ENCODE measurements at regions not wholly inside any gene's neighbourhood (a gene's known extent, or its start where the extent isn't known, plus 50 kb on each side); places are given as distances from the start of the nearest gene placed in this dataset.

GRCh38 chr9:81174023-81174422, 515.3 kb downstream of the TLE1 start:
- DNase-seq: no peak

- DNase-seq: no peak
Observed at GRCh38 chr9:81171689-81172088, 517.7 kb downstream of the TLE1 start.

GRCh38 chr9:81162361-81162760, 527.0 kb downstream of the TLE1 start:
- DNase-seq: no peak

- no peak for DNase-seq
Observed at GRCh38 chr9:81156381-81156780, 533.0 kb downstream of the TLE1 start.

GRCh38 chr9:81150016-81150625, 539.2 kb downstream of the TLE1 start:
- DNase-seq: no peak

- DNase-seq: no peak
Observed at GRCh38 chr9:81146684-81147337, 542.5 kb downstream of the TLE1 start.

- DNase-seq: no peak
Observed at GRCh38 chr9:81146241-81146640, 543.1 kb downstream of the TLE1 start.

- DNase-seq: no peak
Observed at GRCh38 chr9:81145331-81145963, 543.9 kb downstream of the TLE1 start.

GRCh38 chr9:81141961-81142360, 547.4 kb downstream of the TLE1 start:
- DNase-seq: no peak

- DNase-seq: no peak
Observed at GRCh38 chr9:81137976-81138568, 551.3 kb downstream of the TLE1 start.

GRCh38 chr9:81132796-81133195, 556.6 kb downstream of the TLE1 start:
- DNase-seq: no peak

GRCh38 chr9:81132318-81132717, 557.0 kb downstream of the TLE1 start:
- DNase-seq: peak; percentile 68

GRCh38 chr9:81128701-81129100, 560.6 kb downstream of the TLE1 start:
- no peak for DNase-seq

GRCh38 chr9:81125446-81126092, 563.8 kb downstream of the TLE1 start:
- DNase-seq: no peak

GRCh38 chr9:81123526-81123925, 565.8 kb downstream of the TLE1 start:
- no peak for DNase-seq

GRCh38 chr9:81122749-81123148, 566.6 kb downstream of the TLE1 start:
- DNase-seq: no peak

GRCh38 chr9:81119591-81119990, 569.8 kb downstream of the TLE1 start:
- DNase-seq: no peak

GRCh38 chr9:81118416-81118815, 570.9 kb downstream of the TLE1 start:
- peak; percentile 10 for DNase-seq

GRCh38 chr9:81116340-81117137, 572.8 kb downstream of the TLE1 start:
- no peak for DNase-seq

GRCh38 chr9:81113453-81114124, 575.8 kb downstream of the TLE1 start:
- DNase-seq: peak; percentile 84

- DNase-seq: no peak
Observed at GRCh38 chr9:81112627-81113452, 576.5 kb downstream of the TLE1 start.
